ENCODE measurements at regions not wholly inside any gene's neighbourhood (a gene's known extent, or its start where the extent isn't known, plus 50 kb on each side); places are given as distances from the start of the nearest gene placed in this dataset.

GRCh38 chr5:126686451-126687126 lies 85.8 kb downstream of the PHAX start:
- H3K4me3 ChIP-seq (ENCODE audit: low read depth, low read length) = no peak overlapping the region
- POLR2A ChIA-PET = no interaction called here
- DNase-seq (ENCODE audit: low read depth, low spot score) = no peak
- TF ChIP-seq CTCF (IDR thresholded peaks at IDR 0.05; ENCODE audit: insufficient read depth, low read length, missing control alignments) = no peak
- CTCF ChIA-PET = interaction anchor here (1.1 to 3.4 kb wide), 4 partner anchors 9 to 94 kb away, joined by 3 to 16 read pairs (median 12); no protein-coding TSS in a partner anchor

- ChIA-PET CTCF (no interaction called here), POLR2A (no interaction called here)
- DNase-seq (ENCODE audit: low read depth, low spot score) = no peak
- H3K4me3 ChIP-seq (ENCODE audit: low read depth, low read length) = no peak overlapping the region
- no peak for TF ChIP-seq CTCF (IDR thresholded peaks at IDR 0.05; ENCODE audit: insufficient read depth, low read length, missing control alignments)
Measured at GRCh38 chr5:126692971-126693370, 84.0 kb upstream of the LMNB1 start.

- TF ChIP-seq CTCF (IDR thresholded peaks at IDR 0.05; ENCODE audit: insufficient read depth, low read length, missing control alignments) = no peak
- H3K4me3 ChIP-seq (ENCODE audit: low read depth, low read length) = no peak overlapping the region
- no peak for DNase-seq (ENCODE audit: low read depth, low spot score)
- POLR2A ChIA-PET = no interaction called here
- CTCF ChIA-PET = no interaction called here
Measured at GRCh38 chr5:126693806-126694205, 83.1 kb upstream of the LMNB1 start.

GRCh38 chr5:126694403-126694802 lies 82.5 kb upstream of the LMNB1 start:
- DNase-seq (ENCODE audit: low read depth, low spot score) = no peak
- no peak for TF ChIP-seq CTCF (IDR thresholded peaks at IDR 0.05; ENCODE audit: insufficient read depth, low read length, missing control alignments)
- CTCF ChIA-PET = no interaction called here
- no peak overlapping the region for H3K4me3 ChIP-seq (ENCODE audit: low read depth, low read length)
- POLR2A ChIA-PET = no interaction called here

- TF ChIP-seq CTCF (IDR thresholded peaks at IDR 0.05; ENCODE audit: insufficient read depth, low read length, missing control alignments) = no peak
- ChIA-PET CTCF (no interaction called here), POLR2A (no interaction called here)
- no peak overlapping the region for H3K4me3 ChIP-seq (ENCODE audit: low read depth, low read length)
- no peak for DNase-seq (ENCODE audit: low read depth, low spot score)
Measured at GRCh38 chr5:126695091-126695490, 81.8 kb upstream of the LMNB1 start.

- H3K4me3 ChIP-seq (ENCODE audit: low read depth, low read length) = no peak overlapping the region
- POLR2A ChIA-PET = no interaction called here
- DNase-seq (ENCODE audit: low read depth, low spot score) = no peak
- no peak for TF ChIP-seq CTCF (IDR thresholded peaks at IDR 0.05; ENCODE audit: insufficient read depth, low read length, missing control alignments)
- CTCF ChIA-PET = no interaction called here
Measured at GRCh38 chr5:126707080-126707479, 69.9 kb upstream of the LMNB1 start.

Measured in AG04449 (cell line).